HL-60 (cell line): ENCODE measurements at regions not wholly inside any gene's neighbourhood (a gene's known extent, or its start where the extent isn't known, plus 50 kb on each side); places are given as distances from the start of the nearest gene placed in this dataset.

Experiments
- DNase-seq, 2 experiments: peaks; one replicate each; pipeline ENCODE4 v3.0.0-alpha.2; 2010 to 2020; ENCODE audit warnings: low read depth in 1 of 2, low spot score in 1 of 2
- H3K27ac ChIP-seq: fragments of 250-450 bp; sonication (Bioruptor Pico); replicated peaks from 2 replicates; pipeline ENCODE4 v1.5.1; 2020; ENCODE audit warnings: mild to moderate bottlenecking, moderate library complexity
- H3K27me3 ChIP-seq: fragments of 250-450 bp; sonication (Bioruptor Pico); 2 replicates; pipeline ENCODE4 v1.5.1; 2021; ENCODE audit warnings: mild to moderate bottlenecking, moderate library complexity; ENCODE audit not compliant: insufficient read depth, poor library complexity, severe bottlenecking
- H3K4me3 ChIP-seq: replicated peaks from 2 replicates; pipeline ENCODE4 v1.5.1; 2011; ENCODE audit warnings: mild to moderate bottlenecking, control low read depth, low read length; ENCODE audit not compliant: insufficient read depth
- GABPA ChIP-seq: IDR thresholded peaks from 2 replicates; pipeline ENCODE4 v1.6.1; 2012; ENCODE audit warnings: low read depth
- POLR2AphosphoS5 ChIP-seq: IDR thresholded peaks from 2 replicates; pipeline ENCODE4 v1.6.1; 2012; ENCODE audit warnings: low read depth
- SPI1 ChIP-seq: IDR thresholded peaks from 2 replicates; pipeline ENCODE4 v1.6.1; 2012; ENCODE audit warnings: low read depth, mild to moderate bottlenecking, borderline replicate concordance
- TF ChIP-seq, protein P1 (sequence below): IDR thresholded peaks from one replicate; pipeline ENCODE4 v1.5.1; 2011; ENCODE audit warnings: low read length, control low read depth, inconsistent platforms; ENCODE audit not compliant: insufficient read depth
- TF ChIP-seq, protein P2 (sequence below): IDR thresholded peaks from 2 replicates; pipeline ENCODE4 v1.6.1; 2012; ENCODE audit warnings: low read depth; ENCODE audit not compliant: insufficient replicate concordance

DNA sequence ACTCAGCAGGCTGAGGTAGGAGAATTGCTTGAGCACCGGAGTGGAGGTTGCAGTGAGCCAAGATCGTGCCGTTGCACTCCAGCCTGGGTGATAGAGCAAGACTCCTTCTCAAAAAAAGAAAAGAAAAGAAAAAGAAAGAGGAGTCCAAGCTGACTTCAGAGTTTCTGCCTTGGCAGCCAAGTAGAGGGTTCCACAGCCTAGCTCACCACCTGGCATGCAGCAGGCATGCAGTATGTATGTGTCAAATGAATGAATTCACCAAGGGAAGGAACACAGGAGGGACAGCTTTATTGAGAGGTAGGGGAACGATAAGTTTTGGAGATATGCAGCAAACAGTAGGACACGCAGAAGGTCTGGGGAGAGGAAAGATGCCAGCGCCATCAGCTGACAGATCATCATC, 230.4 kb downstream of the BUD13 start:
- H3K27me3 ChIP-seq, result no peaks in the 10 kb centered on the region
- TF ChIP-seq SPI1, result no peak
- TF ChIP-seq GABPA, result no peak
- TF ChIP-seq, protein P1, sequence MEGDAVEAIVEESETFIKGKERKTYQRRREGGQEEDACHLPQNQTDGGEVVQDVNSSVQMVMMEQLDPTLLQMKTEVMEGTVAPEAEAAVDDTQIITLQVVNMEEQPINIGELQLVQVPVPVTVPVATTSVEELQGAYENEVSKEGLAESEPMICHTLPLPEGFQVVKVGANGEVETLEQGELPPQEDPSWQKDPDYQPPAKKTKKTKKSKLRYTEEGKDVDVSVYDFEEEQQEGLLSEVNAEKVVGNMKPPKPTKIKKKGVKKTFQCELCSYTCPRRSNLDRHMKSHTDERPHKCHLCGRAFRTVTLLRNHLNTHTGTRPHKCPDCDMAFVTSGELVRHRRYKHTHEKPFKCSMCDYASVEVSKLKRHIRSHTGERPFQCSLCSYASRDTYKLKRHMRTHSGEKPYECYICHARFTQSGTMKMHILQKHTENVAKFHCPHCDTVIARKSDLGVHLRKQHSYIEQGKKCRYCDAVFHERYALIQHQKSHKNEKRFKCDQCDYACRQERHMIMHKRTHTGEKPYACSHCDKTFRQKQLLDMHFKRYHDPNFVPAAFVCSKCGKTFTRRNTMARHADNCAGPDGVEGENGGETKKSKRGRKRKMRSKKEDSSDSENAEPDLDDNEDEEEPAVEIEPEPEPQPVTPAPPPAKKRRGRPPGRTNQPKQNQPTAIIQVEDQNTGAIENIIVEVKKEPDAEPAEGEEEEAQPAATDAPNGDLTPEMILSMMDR, result no peak
- TF ChIP-seq, protein P2, sequence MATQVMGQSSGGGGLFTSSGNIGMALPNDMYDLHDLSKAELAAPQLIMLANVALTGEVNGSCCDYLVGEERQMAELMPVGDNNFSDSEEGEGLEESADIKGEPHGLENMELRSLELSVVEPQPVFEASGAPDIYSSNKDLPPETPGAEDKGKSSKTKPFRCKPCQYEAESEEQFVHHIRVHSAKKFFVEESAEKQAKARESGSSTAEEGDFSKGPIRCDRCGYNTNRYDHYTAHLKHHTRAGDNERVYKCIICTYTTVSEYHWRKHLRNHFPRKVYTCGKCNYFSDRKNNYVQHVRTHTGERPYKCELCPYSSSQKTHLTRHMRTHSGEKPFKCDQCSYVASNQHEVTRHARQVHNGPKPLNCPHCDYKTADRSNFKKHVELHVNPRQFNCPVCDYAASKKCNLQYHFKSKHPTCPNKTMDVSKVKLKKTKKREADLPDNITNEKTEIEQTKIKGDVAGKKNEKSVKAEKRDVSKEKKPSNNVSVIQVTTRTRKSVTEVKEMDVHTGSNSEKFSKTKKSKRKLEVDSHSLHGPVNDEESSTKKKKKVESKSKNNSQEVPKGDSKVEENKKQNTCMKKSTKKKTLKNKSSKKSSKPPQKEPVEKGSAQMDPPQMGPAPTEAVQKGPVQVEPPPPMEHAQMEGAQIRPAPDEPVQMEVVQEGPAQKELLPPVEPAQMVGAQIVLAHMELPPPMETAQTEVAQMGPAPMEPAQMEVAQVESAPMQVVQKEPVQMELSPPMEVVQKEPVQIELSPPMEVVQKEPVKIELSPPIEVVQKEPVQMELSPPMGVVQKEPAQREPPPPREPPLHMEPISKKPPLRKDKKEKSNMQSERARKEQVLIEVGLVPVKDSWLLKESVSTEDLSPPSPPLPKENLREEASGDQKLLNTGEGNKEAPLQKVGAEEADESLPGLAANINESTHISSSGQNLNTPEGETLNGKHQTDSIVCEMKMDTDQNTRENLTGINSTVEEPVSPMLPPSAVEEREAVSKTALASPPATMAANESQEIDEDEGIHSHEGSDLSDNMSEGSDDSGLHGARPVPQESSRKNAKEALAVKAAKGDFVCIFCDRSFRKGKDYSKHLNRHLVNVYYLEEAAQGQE, result no peak
- no peak for TF ChIP-seq POLR2AphosphoS5
- H3K4me3 ChIP-seq, result no peak overlapping the region
- no peak for DNase-seq
- H3K27ac ChIP-seq, result no peak overlapping the region

DNA sequence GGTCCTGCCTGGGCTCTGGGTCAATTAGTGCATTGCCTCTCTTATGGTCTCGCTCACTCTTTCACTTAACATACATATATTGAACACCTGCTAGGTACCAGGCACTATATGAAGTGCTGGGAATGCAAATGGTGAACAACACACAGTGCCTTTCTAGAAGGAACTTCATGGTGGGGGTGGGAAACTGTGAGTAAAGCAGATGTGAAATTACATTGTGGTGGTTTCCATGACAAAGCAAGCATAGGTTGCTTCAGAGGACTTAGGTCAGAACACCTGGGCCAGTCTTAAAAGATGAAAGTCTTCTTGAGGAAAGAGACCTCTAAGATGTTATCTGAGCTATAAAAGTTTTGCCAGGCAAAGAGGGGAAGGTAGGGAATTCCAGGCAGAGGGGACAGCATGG, 231.3 kb downstream of the BUD13 start:
- H3K4me3 ChIP-seq, result no peak overlapping the region
- TF ChIP-seq, protein P1, result no peak
- TF ChIP-seq POLR2AphosphoS5 (no peak), GABPA (no peak), SPI1 (no peak)
- TF ChIP-seq, protein P2, result no peak
- no peak for DNase-seq
- no peaks in the 10 kb centered on the region for H3K27me3 ChIP-seq
- no peak overlapping the region for H3K27ac ChIP-seq

DNA sequence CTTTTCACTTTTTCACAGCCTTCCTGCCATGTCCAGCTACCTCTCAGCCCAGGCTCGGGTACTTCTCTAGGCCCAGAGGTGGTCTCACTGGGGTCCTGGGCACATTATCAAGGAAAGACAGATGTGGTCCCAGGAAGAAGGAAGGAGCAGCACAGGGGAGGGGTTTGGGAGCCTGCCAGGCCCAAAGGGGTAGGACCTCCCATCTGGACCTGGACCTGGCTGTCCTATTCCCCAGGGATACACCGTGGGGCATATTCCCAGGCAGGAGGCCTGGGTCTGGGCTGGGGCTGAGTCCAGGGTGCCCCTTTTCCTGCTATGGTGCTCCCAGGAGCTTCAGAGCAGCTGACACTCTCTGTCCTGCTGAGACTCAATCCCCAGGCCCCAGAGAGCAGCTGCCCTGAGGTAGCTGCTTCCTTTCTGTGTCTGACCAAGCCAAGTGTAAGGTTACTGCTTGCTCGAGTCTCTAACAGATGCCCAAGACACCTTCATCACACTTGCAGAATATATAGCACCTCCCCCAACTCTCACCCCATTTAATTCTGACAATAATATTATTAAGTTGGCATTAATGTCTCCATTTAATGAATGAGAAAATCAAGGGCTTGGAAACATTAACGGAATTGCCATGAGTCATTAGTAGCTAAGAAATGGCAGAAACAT, 232.0 kb downstream of the BUD13 start:
- H3K27ac ChIP-seq, result no peak overlapping the region
- DNase-seq, result no peak
- no peak overlapping the region for H3K4me3 ChIP-seq
- no peaks in the 10 kb centered on the region for H3K27me3 ChIP-seq
- TF ChIP-seq, protein P2, result no peak
- TF ChIP-seq GABPA (no peak), POLR2AphosphoS5 (no peak)
